GM19372 (cell line): ENCODE measurements at regions not wholly inside any gene's neighbourhood (a gene's known extent, or its start where the extent isn't known, plus 50 kb on each side); places are given as distances from the start of the nearest gene placed in this dataset.

Experiments used
- ATAC-seq: cut with Tn5 transposase; IDR thresholded peaks from one replicate; pipeline ENCODE4 v1.9.1; 2021; ENCODE audit warnings: mild to moderate bottlenecking, low read depth, moderate library complexity; ENCODE audit not compliant: unreplicated experiment

GRCh38 chr6:164200071-164200470, 785.6 kb downstream of the QKI start:
- ATAC-seq = no peak

- no peak for ATAC-seq
These were observed 781.4 kb downstream of the QKI start for GRCh38 chr6:164195942-164196281.

DNA sequence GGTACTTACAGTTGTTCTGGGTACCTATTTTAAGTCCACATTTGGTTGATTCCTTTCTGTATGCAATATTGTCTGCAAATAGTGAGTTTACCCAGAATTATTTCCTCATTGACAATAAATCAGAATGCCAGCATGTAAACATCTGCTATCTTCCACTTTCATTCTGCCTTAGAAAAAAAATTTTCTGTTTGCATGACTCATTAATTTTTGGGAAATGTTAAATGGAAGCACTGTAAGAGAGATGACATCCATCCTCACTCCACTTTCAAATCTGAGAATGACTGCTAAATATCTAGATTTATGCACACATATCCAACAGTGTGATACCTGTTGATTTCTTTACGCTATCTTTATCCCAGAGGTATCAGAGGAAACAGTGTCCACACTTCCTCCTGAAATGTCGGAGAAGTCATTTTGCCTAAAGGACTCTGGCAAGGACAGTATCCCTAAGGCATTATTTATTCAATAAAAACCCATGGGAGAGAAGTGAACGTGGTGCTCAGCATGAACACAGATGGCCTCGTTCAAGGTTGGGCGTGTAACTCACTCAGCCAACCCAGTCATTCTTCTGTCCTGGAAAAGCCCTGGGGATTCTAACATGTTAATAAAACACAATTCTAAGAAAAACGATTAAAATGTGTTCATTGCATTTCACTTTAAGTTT, 780.9 kb downstream of the QKI start:
- no peak for ATAC-seq

DNA sequence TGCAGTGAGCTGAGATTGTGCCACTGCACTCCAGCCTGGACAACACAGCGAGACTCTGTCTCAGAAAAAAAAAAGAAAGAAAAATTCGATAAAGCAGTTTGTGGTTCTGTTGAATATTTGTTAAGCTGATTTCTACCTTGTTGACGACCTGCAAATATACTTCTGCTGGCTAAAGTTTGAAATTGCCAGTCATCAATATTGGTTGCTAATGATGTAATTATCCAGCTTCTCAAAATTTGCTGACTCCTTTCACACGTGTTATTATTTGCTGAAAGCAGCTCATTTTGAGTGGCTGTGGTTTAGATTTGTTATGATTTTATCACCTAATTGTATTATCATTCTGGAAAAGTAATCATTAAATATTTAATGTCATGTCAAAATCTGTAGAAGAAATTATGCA, 774.3 kb downstream of the QKI start:
- no peak for ATAC-seq

GRCh38 chr6:164185471-164185871, 771.0 kb downstream of the QKI start:
- no peak for ATAC-seq

GRCh38 chr6:164184410-164184809, 769.9 kb downstream of the QKI start:
- ATAC-seq = no peak

GRCh38 chr6:164183556-164184123, 769.1 kb downstream of the QKI start:
- ATAC-seq = no peak

DNA sequence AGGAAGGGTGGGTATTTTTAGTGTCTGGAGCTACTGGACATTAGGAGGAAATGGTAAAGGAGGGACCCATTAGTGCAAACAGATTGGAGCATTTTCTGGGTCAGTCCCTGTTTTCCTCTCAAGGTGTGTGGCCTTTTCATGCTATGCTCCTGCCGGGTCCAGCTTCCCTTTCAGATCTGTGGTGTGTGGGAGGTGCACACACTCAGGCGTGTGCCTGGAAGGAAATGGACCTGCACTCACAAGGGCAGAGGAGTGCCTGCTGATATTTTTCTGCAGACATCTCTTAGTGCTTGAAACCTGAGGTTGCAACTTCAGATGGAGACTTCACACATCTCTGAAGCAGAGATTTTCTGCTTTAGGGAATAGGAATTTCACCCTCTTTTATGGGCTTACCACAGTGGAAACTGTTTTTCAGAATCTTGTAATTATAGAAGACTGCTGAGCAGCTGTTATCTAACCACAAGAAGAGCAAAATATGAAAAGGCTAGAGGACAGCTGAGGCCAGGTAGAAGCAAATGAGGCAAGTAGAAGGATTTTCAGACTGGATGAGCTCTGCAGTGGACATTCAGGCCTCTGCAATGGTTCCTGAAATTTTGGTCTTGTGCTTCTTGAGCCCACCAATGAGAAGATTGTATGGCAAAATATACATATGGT, 764.3 kb downstream of the QKI start:
- ATAC-seq = no peak

DNA sequence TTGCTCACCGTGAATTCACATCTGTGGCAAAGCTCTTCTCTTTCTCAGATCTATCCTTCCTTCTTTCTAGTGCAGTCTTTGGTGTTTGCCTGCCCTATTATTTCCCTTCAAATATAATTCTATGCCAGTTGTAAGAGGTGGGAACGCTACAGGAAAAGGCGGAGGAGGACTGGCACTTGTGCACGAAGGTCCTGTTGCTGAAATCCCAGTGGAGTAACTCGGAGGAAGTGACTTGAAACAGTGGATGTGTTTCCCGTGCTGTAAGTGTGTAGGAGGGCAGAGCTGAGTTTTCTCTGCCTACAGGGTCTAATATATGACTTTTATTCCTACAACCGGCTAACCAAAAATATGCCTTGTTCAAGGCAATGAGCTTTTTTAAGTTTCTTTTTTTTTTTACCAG, 754.8 kb downstream of the QKI start:
- no peak for ATAC-seq

- no peak for ATAC-seq
These were observed 754.1 kb downstream of the QKI start for GRCh38 chr6:164168595-164168994.

DNA sequence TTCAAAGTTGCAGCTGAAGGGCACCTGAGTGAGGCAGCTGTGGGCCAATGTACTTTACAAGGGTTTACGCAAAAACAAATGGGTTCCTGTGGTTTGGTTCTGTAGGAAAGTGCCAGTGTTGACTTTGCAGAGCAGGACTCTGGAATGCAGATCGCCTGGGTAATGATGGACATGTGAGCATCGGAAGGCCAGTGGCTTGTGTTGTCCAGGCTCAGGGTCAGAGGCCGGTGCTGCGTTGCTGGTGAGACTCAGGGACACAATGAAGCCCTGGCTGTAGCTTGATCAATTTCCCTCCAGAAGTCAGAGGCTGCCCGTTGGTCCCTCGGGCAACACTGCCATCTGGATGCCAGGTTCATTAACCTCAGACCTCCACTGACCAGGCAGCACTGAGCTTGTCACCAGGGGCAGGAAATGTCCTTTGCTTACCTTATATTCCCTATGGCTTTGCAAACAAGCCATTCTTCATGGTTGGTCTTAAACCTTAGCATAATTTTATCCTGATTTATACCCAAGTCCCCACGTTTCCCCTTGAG, 753.4 kb downstream of the QKI start:
- ATAC-seq = no peak

DNA sequence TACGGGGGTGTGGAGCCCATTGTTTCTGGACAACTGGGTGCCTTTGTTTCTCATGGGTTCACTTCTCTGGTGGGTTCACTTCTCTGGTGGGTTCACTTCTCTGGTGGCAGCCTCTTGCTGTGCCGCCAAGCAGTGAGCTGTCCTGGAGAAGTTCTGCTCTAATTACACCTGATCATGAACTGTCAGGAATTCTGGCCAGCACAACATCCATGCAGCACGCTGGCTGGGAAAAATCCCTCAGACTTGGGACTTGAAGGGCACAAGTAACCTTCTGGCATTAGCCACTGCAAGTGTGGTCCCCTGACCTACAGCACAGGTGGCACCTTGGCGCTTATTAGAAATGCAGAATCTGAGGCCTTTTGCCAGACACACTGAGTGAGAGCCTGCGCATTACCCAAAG, 752.5 kb downstream of the QKI start:
- no peak for ATAC-seq

GRCh38 chr6:164166515-164166914, 752.0 kb downstream of the QKI start:
- no peak for ATAC-seq

GRCh38 chr6:164164876-164165275, 750.4 kb downstream of the QKI start:
- ATAC-seq = no peak

DNA sequence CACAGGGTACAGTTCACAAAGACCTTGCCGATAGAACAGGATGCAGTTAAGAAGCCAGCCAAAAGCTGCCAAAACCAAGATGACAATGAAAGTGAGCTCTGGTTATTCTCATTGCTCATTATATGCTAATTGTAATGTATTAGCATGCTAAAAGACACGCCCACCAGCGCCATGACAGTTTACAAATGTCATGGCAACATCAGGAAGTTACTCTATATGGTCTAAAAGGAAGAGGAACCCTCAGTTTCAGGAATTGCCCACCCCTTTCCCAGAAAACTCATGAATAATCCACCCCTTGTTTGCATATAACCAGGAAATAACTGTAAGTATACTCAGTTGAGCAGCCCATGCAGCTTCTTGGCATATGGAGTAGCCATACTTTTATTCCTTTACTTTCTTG, 748.7 kb downstream of the QKI start:
- no peak for ATAC-seq

GRCh38 chr6:164159061-164159460, 744.5 kb downstream of the QKI start:
- no peak for ATAC-seq

GRCh38 chr6:164154588-164154987, 740.1 kb downstream of the QKI start:
- no peak for ATAC-seq

GRCh38 chr6:164152611-164153010, 738.1 kb downstream of the QKI start:
- ATAC-seq = no peak

GRCh38 chr6:164151161-164152120, 736.9 kb downstream of the QKI start:
- ATAC-seq = no peak

DNA sequence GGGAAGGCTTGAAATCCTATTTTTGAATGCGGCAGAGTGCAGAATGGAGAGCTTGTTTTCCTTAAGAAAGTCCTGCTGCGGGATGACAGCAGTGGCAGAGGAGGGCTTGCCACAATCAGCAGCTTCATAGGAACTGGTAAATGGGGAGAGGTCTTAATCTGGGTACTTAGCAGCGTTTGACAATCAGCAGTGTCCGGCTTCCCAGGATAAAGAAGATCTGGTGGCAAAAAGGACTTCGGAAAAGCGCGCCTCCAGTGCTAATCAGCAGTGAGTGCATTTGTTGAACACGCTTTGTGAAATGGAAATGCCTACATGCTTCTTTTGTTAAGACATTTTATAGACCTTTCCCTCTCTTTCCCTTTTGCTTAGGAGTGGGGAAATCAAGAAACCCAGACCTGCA, 735.7 kb downstream of the QKI start:
- no peak for ATAC-seq

GRCh38 chr6:164148788-164149187, 734.3 kb downstream of the QKI start:
- no peak for ATAC-seq
